H9 (cell line): ENCODE measurements at regions not wholly inside any gene's neighbourhood (a gene's known extent, or its start where the extent isn't known, plus 50 kb on each side); places are given as distances from the start of the nearest gene placed in this dataset.

ENCODE experiments used
- DNase-seq: peaks from one replicate; pipeline ENCODE4 v3.0.0-alpha.2; 2017
- H2AFZ ChIP-seq: one replicate; pipeline ENCODE4 v1.6.1; 2013; ENCODE audit warnings: mild to moderate bottlenecking, low read length, control low read depth, moderate library complexity
- H2AK5ac ChIP-seq: 2 replicates; pipeline ENCODE4 v1.6.1; 2013; ENCODE audit warnings: low read length, control low read depth, mixed read lengths; ENCODE audit not compliant: insufficient read length
- H2BK120ac ChIP-seq: one replicate; pipeline ENCODE4 v1.6.1; 2013; ENCODE audit warnings: low read depth, mild to moderate bottlenecking, low read length, control low read depth, inconsistent platforms; ENCODE audit not compliant: poor library complexity, severe bottlenecking
- H2BK12ac ChIP-seq: 2 replicates; pipeline ENCODE4 v1.6.1; 2013; ENCODE audit warnings: low read length, control low read depth, mixed read lengths, low read depth; ENCODE audit not compliant: insufficient read length
- H2BK15ac ChIP-seq: 2 replicates; pipeline ENCODE4 v1.6.1; 2013; ENCODE audit warnings: low read depth, low read length, control low read depth
- H2BK20ac ChIP-seq: one replicate; pipeline ENCODE4 v1.6.1; 2013; ENCODE audit warnings: low read depth, mild to moderate bottlenecking, low read length, control low read depth, inconsistent platforms; ENCODE audit not compliant: poor library complexity, severe bottlenecking
- H2BK5ac ChIP-seq: 2 replicates; pipeline ENCODE4 v1.6.1; 2013; ENCODE audit warnings: low read length, control low read depth, mixed read lengths; ENCODE audit not compliant: insufficient read length
- H3K14ac ChIP-seq: 2 replicates; pipeline ENCODE4 v1.6.1; 2013; ENCODE audit warnings: low read length, control low read depth; ENCODE audit not compliant: insufficient read depth
- H3K18ac ChIP-seq: 2 replicates; pipeline ENCODE4 v1.6.1; 2013; ENCODE audit warnings: low read depth, mild to moderate bottlenecking, mixed read lengths, low read length, control low read depth; ENCODE audit not compliant: insufficient read length
- H3K23ac ChIP-seq: 2 replicates; pipeline ENCODE4 v1.6.1; 2013; ENCODE audit warnings: low read length, control low read depth, mixed read lengths, low read depth; ENCODE audit not compliant: insufficient read length
- H3K23me2 ChIP-seq: 2 replicates; pipeline ENCODE4 v1.6.1; 2013; ENCODE audit warnings: low read depth, mild to moderate bottlenecking, mixed read lengths, low read length, control low read depth; ENCODE audit not compliant: insufficient read length, poor library complexity, severe bottlenecking
- H3K27ac ChIP-seq: 2 replicates; pipeline ENCODE4 v1.5.1; 2013; ENCODE audit warnings: low read length, control low read depth, mixed read lengths, low read depth; ENCODE audit not compliant: insufficient read length
- H3K27me3 ChIP-seq: 2 replicates; pipeline ENCODE4 v1.6.1; 2013; ENCODE audit warnings: low read length, control low read depth, inconsistent platforms; ENCODE audit not compliant: insufficient read depth
- H3K4ac ChIP-seq: 2 replicates; pipeline ENCODE4 v1.6.1; 2013; ENCODE audit warnings: low read depth, mild to moderate bottlenecking, control low read depth, inconsistent platforms, low read length, moderate library complexity
- H3K4me1 ChIP-seq: 2 replicates; pipeline ENCODE4 v1.6.1; 2013; ENCODE audit warnings: low read length, control low read depth, inconsistent platforms; ENCODE audit not compliant: insufficient read depth
- H3K4me2 ChIP-seq: 2 replicates; pipeline ENCODE4 v1.6.1; 2013; ENCODE audit warnings: low read length, control low read depth, mixed read lengths; ENCODE audit not compliant: insufficient read length, insufficient read depth
- H3K56ac ChIP-seq: 2 replicates; pipeline ENCODE4 v1.6.1; 2013; ENCODE audit warnings: low read depth, mild to moderate bottlenecking, mixed read lengths, low read length, control low read depth; ENCODE audit not compliant: insufficient read length
- H3K79me1 ChIP-seq: 2 replicates; pipeline ENCODE4 v1.6.1; 2013; ENCODE audit warnings: low read depth, mild to moderate bottlenecking, moderate library complexity, low read length, control low read depth, inconsistent platforms; ENCODE audit not compliant: insufficient read depth, poor library complexity, severe bottlenecking
- H3K79me2 ChIP-seq: 2 replicates; pipeline ENCODE4 v1.6.1; 2013; ENCODE audit warnings: low read length, control low read depth, inconsistent platforms; ENCODE audit not compliant: insufficient read depth
- H3K9ac ChIP-seq: 2 replicates; pipeline ENCODE4 v1.6.1; 2013; ENCODE audit warnings: low read length, control low read depth, mixed read lengths; ENCODE audit not compliant: insufficient read length; ENCODE audit errors: extremely low read depth
- H3K9me3 ChIP-seq: one replicate; pipeline ENCODE4 v1.6.1; 2013; ENCODE audit warnings: low read depth, low read length, inconsistent platforms; ENCODE audit not compliant: control insufficient read depth
- H3T11ph ChIP-seq: one replicate; pipeline ENCODE4 v1.6.1; 2013; ENCODE audit warnings: mild to moderate bottlenecking, low read length, control low read depth, inconsistent platforms
- H4K20me1 ChIP-seq: one replicate; pipeline ENCODE4 v1.6.1; 2013; ENCODE audit not compliant: control insufficient read depth, insufficient read length, insufficient read depth
- H4K5ac ChIP-seq: 2 replicates; pipeline ENCODE4 v1.6.1; 2013; ENCODE audit warnings: low read depth, mild to moderate bottlenecking, mixed read lengths, low read length, control low read depth; ENCODE audit not compliant: insufficient read length
- H4K8ac ChIP-seq: replicated peaks from 2 replicates; pipeline ENCODE4 v1.6.1; 2013; ENCODE audit warnings: low read length, control low read depth, mixed read lengths, low read depth; ENCODE audit not compliant: insufficient read length
- H4K91ac ChIP-seq: 2 replicates; pipeline ENCODE4 v1.6.1; 2013; ENCODE audit warnings: low read depth, mild to moderate bottlenecking, moderate library complexity, mixed read lengths, low read length, control low read depth; ENCODE audit not compliant: insufficient read length
- H3K27ac Mint-ChIP-seq, 3 experiments: 2 replicates in 2 of 3; 3 replicates in 1 of 3; pipeline ENCODE4 v1.8.0; 2020 to 2021; ENCODE audit warnings: mixed read lengths in 3 of 3, mild to moderate bottlenecking in 1 of 3, moderate library complexity in 1 of 3
- H3K27me3 Mint-ChIP-seq: 2 replicates; pipeline ENCODE4 v1.8.0; 2021; ENCODE audit warnings: low read depth, mild to moderate bottlenecking, moderate library complexity, mixed read lengths
- H3K36me3 Mint-ChIP-seq, 3 experiments: 2 replicates in 2 of 3; 3 replicates in 1 of 3; pipeline ENCODE4 v1.8.0; 2020 to 2021; ENCODE audit warnings: low read depth in 3 of 3, mixed read lengths in 3 of 3; ENCODE audit not compliant: insufficient read depth in 1 of 3
- H3K4me1 Mint-ChIP-seq, 2 experiments: 2 replicates each; pipeline ENCODE4 v1.8.0; 2020; ENCODE audit warnings: mixed read lengths in 2 of 2
- H3K4me3 Mint-ChIP-seq, 2 experiments: 2 replicates in 1 of 2; 3 replicates in 1 of 2; pipeline ENCODE4 v1.8.0; 2020 to 2021; ENCODE audit warnings: mild to moderate bottlenecking in 2 of 2, mixed read lengths in 2 of 2, moderate library complexity in 1 of 2
- H3K9me3 Mint-ChIP-seq, 2 experiments: 2 replicates in 1 of 2; 3 replicates in 1 of 2; pipeline ENCODE4 v1.8.0; 2020; ENCODE audit warnings: mild to moderate bottlenecking in 2 of 2, mixed read lengths in 2 of 2, moderate library complexity in 1 of 2
- WGBS: extraction: QIAGEN DNeasy Blood & Tissue Kit; methylation state at CpG from one replicate; pipeline ENCODE4 v1.1.7; 2013; ENCODE audit warnings: missing lambda C conversion rate, low lambda C conversion rate, mixed read lengths; ENCODE audit not compliant: insufficient read length; ENCODE audit errors: extremely low coverage; 5-methylcytosine and 5-hydroxymethylcytosine counted together
- TF ChIP-seq, protein P1 (sequence below): fragments of 200-600 bp; sonication (generic); conservative IDR thresholded peaks from 3 replicates; pipeline ENCODE4 v1.8.0; 2021; ENCODE audit warnings: antibody characterized with exemption, mild to moderate bottlenecking

DNA sequence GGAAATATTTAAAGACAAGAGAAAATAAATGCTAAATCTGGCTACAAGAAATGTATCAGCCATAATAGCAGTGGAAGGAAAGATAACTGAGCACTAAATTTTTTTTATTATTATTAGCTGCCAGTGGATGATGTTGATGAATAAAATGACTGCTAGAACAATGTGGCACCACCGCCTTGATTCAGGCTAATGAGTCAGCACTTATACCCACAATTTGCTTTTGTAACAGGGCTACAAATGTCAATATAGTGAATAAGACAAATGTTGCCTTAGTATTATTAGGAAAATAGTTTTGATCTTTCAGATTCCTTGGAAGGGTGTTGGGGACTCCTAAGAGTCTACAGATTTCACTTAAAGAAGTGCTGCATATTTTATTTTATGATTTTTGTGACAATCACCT lies 555.2 kb upstream of the GRAMD2B start:
- Histone ChIP-seq H3K9ac (no peak overlapping the region), H3K9me3 (no peaks in the 10 kb centered on the region), H3K23me2 (no peaks in the 10 kb centered on the region), H2AFZ (no peak overlapping the region), H4K20me1 (no peaks in the 10 kb centered on the region), H4K8ac (no peak overlapping the region), H2BK15ac (no peak overlapping the region), H3K27ac (no peak overlapping the region), H3K4me1 (no peaks in the 10 kb centered on the region), H2BK120ac (no peak overlapping the region), H3K23ac (no peak overlapping the region), H3K56ac (no peak overlapping the region), H2BK12ac (no peak overlapping the region), H4K91ac (no peak overlapping the region), H3K79me1 (no peaks in the 10 kb centered on the region), H3K4ac (no peak overlapping the region), H3K27me3 (no peaks in the 10 kb centered on the region), H3K14ac (no peak overlapping the region), H2AK5ac (no peak overlapping the region), H3K4me2 (no peak overlapping the region), H3K18ac (no peak overlapping the region), H3K79me2 (no peaks in the 10 kb centered on the region), H3T11ph (no peak overlapping the region), H4K5ac (no peak overlapping the region), H2BK20ac (no peak overlapping the region), H2BK5ac (no peak overlapping the region)
- WGBS, result no CpG with 5 or more reads among the region's 1 CpG
- Mint-ChIP-seq H3K27ac (no peak overlapping the region), H3K27me3 (no peaks in the 10 kb centered on the region), H3K4me3 (no peak overlapping the region), H3K36me3 (peaks cover 0 to 2% (median 0%) of the 10 kb centered on the region in 3 experiments; a peak in 1 of 7 replicates), H3K4me1 (peaks cover 5 to 9% of the 10 kb centered on the region in 2 experiments), H3K9me3 (no peaks in the 10 kb centered on the region)
- TF ChIP-seq, protein P1, sequence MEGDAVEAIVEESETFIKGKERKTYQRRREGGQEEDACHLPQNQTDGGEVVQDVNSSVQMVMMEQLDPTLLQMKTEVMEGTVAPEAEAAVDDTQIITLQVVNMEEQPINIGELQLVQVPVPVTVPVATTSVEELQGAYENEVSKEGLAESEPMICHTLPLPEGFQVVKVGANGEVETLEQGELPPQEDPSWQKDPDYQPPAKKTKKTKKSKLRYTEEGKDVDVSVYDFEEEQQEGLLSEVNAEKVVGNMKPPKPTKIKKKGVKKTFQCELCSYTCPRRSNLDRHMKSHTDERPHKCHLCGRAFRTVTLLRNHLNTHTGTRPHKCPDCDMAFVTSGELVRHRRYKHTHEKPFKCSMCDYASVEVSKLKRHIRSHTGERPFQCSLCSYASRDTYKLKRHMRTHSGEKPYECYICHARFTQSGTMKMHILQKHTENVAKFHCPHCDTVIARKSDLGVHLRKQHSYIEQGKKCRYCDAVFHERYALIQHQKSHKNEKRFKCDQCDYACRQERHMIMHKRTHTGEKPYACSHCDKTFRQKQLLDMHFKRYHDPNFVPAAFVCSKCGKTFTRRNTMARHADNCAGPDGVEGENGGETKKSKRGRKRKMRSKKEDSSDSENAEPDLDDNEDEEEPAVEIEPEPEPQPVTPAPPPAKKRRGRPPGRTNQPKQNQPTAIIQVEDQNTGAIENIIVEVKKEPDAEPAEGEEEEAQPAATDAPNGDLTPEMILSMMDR, result no peak
- no peak for DNase-seq
